ENCODE measurements at regions not wholly inside any gene's neighbourhood (a gene's known extent, or its start where the extent isn't known, plus 50 kb on each side); places are given as distances from the start of the nearest gene placed in this dataset.

GRCh38 chr17:33970279-33970678 lies 284.8 kb upstream of the CCL2 start:
- TF ChIP-seq CTCF (IDR thresholded peaks at IDR 0.05) (no peak), POLR2A (IDR thresholded peaks at IDR 0.05) (no peak)

Data from heart left ventricle (tissue), 13 donors.